ENCODE measurements at regions not wholly inside any gene's neighbourhood (a gene's known extent, or its start where the extent isn't known, plus 50 kb on each side); places are given as distances from the start of the nearest gene placed in this dataset.
A peak's percentile ranks its signal among the peaks of the same experiment; 100 is the strongest.
"Not testable (repeated sequence)": the region's sequence is repeated elsewhere in the genome, so short reads cannot be mapped to it uniquely, and the experiment has no call there.

DNA sequence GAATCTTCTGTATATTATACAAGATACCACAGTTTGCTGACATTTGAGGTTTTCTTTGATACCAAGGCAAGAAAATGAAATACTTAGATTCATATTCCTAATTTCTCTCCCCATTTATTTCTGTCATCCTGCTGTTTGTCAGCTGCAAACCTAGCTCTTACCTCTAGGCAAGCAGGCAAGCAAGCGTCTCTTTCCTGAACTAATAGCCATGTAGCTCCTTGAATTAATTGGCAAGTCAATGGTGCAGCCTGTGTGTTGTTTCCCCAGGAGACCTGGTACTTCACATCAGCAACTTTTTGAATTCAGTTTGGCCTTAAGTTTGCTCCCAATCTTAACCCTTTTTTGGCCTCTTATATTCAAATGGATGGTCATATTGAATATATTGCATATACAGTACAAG, 573.6 kb upstream of the ARRDC3 start:
- FAIRE-seq = no peak

DNA sequence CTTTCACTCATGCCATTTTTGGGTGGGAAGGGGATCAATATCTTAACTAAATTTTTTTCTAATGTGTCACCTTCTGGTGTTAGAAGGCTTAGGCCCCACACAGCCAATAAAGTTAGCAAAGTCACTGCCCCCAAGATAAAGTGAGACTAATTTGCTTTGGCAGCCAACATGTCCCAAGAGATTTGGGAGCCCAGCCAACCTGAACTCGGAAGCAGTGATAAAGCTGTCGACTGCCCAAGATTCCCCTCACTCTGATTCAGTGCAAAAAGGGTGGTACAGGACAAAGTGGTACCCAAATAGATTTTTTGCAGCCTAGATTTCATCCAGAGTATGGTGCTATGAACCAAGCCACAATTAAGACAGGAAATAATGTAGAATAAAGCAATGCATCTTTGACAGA, 572.5 kb upstream of the ARRDC3 start:
- no peak for FAIRE-seq

DNA sequence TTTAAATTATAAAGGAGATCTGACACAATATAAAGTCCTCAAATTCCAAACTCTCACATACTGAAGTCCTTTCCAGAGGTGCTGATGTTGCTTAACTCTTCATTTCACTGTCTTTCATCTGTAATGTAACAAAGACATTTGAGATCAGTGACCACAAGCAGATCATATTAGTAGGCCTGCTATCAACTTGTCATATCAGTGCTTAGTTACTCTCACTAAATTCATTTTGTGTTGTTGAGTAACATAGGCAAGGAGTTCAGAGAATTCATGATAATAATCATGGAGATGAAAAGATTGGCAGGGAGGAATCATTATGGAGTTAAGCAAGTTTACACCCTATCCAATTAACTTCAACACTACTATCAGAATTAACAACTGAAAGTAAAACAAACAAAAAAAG, 571.0 kb upstream of the ARRDC3 start:
- no peak for FAIRE-seq

DNA sequence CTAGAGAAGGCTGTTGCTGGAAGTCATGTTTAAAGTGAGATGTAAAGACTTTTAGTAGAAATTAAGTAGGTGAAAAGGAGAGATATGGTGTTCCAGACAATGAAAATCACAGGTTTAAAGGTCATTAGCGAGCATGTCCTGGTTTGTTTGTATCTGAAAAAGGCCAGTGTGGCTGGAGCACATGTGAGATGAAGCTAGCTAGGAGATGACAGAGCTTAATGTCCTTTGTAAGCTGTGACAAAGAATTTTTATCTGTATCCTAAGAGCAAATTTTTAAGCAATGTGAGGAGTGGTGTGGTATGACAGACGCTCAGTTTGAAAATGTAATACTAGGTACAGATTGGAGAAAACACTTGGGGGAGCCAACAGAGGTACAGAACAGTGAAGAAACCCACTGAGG, 567.2 kb upstream of the ARRDC3 start:
- FAIRE-seq = no peak

DNA sequence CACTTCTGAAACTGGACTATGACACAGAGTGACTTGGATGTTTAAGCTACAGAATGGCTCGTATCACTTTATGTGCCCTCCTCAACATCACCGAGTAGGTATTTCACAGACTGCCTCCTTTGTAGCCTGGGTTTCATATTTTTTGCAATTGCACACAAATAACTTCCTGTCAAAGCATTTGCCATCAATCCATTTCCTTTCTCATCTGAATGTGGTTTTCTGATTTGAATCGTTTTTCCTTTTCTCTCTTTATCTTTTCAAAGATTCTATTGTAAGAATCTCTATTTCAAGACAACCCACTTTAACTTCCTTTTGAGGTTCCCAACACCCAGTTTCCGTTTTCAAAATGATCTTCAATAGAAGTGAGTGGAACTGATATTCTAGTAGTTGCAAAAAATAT, 563.8 kb upstream of the ARRDC3 start:
- no peak for FAIRE-seq

DNA sequence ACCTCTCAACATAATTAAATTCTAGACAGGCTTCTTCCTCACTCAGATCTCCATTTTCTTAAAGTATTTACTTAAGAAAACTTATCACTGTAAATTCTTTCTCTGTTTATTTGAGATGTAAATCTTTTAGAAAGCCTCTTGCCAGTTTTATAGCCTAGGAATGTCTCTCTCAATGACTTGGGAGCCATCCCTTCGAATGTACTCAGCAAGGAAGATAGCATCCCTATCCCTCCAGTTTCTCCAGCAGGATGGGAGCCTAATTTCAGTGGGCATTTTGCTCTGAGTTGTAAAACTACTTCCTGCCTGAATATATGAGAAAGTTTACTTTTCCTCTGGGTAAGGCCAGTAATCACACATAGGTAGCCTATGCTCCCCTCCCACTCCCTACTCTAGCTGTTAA, 558.5 kb upstream of the ARRDC3 start:
- no peak for FAIRE-seq

DNA sequence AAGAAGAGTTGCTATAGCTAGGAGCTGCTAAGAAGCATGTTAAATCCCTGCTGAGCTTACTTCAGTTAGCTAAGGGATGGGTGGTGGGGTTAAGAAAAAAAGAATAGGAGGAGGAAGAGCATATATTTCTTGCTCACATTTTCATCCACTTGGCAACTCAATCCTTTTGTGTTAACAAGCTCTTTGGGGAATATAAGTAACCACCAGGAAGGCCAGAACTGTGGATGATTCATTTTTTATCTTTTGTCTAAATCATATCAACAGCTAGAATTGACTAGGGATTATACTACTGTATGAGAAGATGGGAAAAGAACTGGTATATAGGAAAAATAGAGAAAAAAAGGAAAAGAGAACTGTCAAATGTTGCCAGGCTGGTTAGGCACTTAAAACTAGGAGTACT, 555.3 kb upstream of the ARRDC3 start:
- no peak for FAIRE-seq

DNA sequence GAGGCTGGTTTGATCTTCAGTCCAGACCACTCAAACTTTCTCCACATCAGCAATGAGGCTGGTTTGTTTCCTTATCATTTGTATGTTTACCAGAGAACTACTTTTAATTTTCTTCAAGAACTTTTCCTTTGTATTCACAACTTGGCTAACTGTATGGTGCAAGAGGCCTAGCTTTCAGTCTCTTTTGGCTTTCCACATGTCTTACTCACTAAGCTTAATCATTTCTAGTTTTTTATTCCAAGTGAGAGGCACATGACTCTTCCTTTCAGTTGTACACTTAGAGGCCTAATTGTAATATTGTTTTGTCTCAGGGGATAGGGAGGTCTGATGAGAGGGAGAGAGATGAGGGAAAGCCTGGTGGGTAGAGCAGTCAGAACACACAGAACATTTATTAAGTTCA, 554.0 kb upstream of the ARRDC3 start:
- no peak for FAIRE-seq

DNA sequence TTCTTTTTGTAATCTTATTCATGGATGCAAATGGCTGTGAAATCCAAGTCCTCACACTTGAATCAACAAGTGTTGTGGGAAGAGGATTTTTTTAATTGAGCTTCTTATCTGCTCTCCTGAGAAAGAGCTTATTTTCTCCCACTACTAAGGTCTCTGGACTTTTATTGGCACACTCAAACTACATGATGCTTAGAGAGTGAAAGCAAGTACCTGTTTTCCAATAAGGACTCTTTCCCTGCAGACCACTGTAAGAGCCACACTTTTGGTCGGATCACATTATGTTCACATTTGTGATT, 546.4 kb upstream of the ARRDC3 start:
- no peak for FAIRE-seq

DNA sequence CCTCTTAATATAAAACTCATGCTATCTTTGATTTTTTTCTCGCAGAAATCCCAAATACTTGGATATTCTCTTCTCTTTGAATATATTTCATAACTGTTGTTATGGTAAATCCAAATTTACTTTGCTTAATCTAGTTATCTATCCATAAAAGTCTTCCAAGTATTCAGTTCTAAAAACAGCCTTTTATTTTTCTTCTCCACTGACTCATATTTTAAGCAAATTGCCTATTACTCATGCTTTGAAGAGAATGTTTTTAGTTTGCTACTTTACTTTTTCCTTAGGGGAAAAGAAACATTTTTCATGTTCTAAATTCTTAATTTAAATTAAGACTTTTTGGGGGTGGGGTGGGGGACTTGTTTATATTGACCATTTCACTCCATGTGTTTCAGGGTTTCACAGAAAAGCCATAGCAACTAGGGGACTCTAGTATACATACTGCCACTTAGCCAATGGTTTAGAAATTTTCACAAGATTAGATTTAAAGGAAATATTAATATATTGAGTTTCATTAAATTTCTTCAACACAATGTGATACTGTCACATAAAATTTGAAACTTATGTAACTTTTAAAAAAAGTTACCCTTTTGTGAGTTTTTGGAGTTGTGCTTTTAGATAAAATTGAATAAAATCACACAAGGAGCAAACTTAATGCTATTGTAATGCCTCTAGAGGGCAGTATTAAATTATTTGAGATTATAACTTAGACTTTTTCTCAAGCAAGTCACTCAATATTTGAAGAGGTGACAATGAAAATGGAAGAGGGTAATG, 545.8 kb upstream of the ARRDC3 start:
- peak; percentile 99 for FAIRE-seq

DNA sequence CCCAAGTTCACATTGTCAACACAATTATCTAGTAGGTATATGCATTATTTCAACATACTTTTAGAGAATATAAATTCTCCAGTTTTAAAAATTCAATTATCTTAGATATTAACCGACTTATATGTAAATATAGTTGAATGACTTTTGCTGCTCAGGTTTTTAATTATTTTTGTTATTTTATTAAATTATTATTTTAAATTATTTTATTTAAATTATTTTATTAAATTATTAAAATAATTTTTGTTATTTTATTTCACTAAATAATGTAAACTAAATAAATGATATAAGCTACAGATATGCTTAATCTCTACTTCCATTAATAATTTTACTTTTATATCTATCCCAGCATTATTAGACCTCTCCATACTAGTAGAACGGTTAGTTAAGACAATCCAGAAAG, 544.3 kb upstream of the ARRDC3 start:
- peak; percentile 97 for FAIRE-seq

DNA sequence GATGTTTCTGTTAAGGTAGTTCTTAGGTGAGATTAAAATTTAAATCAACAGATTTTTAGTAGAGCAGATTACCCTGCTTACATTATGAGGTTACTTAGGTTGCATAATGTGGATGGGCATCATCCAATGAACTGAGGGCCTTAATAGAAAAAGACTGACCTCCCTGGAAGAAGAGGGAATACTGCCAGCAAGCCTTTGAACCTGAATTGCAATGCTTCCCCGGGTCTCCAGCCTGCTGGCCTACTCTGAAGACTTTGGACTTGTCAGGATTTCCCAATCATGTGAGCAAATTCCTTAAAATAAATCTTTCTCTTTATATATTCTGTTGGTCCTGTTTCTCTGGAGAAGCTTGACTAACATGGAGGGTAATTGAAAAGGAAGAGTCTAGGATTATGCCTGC, 542.1 kb upstream of the ARRDC3 start:
- FAIRE-seq = no peak

DNA sequence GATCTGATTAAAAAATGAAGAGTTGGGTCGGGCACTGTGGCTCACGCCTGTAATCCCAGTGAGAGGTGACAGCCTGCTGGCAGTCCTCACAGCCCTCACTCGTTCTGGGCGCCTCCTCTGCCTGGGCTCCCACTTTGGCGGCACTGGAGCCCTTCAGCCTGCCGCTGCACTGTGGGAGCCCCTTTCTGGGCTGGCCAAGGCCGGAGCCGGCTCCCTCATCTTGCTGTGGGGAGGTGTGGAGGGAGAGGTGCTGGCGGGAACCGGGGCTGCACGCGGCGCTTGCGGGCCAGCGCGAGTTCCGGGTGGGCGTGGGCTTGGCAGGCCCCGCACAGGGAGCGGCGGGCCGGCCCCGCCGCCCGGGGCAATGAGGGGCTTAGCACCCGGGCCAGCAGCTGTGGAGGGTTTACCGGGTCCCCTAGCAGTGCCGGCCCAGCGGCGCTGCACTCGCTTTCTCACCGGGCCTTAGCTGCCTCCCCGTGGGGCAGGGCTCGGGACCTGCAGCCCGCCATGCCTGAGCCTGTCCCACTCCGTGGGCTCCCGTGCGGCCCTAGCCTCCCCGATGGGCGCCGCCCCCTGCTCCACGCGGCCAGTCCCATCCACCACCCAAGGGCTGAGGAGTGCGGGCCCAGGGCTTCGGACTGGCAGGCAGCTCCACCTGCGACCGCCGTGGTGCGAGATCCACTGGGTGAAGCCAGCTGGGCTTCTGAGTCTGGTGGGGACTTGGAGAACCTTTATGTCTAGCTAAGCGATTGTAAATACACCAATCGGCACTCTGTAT, 534.1 kb upstream of the ARRDC3 start:
- not testable (repeated sequence) for FAIRE-seq

DNA sequence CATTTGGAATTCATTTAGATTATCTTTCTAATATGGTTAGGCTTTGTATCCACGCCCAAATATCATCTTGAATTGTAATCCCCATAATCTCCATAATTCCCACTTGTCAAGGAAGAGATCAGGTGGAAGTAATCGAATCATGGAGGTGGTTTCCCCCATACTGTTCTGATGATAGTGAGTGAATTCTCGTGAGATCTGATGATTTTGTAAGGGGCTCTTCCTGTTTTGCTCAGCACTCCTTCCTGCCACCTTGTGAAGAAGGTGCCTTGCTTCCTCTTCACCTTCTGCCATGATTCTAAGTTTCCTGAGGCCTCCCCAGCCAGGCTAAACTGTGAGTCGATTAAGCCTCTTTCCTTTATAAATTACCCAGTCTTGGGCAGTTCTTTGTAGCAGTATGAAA, 527.5 kb upstream of the ARRDC3 start:
- FAIRE-seq = no peak

DNA sequence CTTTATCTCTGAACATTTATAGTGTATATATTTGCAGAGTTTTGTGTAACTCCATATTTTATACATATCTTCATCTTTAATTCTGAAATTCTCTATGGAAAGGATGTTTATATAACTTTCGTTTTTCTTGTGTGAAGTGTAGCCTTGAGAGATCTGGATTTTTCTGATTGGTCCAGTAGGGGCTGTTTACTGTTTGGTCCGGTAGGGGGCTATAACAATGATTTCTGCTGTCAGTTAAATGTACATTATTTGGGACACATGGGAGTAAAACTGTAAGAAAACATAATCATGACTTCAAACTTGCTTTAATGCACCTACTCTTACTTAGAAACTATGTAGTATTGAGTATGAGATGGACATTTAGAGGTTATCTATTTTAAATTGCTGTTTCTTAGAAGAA, 527.1 kb upstream of the ARRDC3 start:
- no peak for FAIRE-seq

DNA sequence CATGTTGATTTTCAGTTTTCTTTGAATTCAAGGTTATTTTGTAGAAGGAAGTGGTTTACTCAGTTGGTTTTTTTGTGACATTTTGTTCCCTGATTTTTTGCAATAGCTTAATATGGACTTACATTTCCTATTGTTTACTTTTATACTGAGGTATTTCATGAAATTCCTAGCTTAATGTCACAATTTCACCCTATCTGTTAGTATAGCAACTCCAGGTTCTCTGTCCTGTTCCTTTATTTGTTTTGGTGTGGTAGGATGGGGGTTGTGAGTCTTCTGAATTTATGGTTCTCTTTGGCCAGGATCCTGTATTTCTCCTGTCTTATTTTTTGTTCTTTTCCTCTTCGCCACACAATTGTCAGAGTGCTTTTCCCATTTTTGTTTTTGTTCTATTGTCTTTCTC, 523.4 kb upstream of the ARRDC3 start:
- FAIRE-seq = no peak

DNA sequence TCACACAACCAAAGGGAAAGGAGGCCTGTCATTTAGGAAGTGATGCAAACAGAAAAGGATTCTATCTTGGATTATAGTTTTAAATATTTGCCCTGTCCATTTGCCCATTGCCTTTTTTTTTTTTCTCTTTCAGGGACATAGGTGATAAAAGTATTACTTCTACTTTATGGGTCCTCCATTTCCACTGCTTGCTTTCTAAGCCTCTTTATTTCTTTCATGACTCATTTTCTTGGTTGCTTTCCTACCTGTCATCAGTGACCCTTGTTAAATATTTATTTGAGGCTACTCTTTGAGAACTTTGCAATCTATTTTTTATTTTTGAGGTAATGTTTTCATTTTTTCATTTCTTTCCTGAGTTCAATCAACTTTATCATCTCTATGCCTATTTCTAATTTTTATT, 522.9 kb upstream of the ARRDC3 start:
- no peak for FAIRE-seq

DNA sequence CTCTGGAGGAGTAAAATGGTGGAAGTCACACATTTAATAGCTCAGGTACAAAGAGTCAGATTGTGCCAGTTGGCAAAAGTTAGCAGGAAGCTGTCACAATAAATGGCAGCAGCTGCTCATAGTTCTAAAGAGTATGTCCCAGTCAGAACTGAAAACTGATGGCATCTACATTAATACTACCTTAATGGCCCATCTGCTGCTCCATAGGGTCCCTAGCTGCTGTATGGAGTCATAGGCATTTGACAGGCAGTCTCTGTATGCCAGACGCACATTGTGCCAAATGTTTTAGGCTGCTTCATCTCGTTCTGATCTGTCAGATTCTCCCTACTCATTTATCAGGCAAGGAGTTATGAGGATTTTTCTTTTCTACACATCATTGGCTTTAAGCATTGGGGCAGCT, 515.8 kb upstream of the ARRDC3 start:
- FAIRE-seq = no peak

DNA sequence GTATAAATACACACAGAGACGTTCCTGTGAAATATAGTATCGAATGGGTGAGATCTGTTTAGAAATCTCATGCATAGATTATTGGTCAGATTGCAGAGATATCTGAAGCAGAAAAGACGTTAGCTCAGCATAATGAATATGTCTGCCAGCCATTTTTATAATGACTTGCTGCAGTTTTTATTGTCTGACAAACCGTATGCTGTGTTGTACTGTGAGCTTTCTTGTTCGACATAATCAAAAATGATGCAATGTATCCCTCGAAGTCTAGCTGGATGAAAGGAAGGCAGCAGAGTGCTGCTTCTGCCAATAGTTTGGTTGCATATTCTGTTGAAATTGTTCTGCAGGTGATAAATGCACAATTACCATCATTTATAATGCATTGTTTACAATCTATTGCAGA, 514.9 kb upstream of the ARRDC3 start:
- no peak for FAIRE-seq

DNA sequence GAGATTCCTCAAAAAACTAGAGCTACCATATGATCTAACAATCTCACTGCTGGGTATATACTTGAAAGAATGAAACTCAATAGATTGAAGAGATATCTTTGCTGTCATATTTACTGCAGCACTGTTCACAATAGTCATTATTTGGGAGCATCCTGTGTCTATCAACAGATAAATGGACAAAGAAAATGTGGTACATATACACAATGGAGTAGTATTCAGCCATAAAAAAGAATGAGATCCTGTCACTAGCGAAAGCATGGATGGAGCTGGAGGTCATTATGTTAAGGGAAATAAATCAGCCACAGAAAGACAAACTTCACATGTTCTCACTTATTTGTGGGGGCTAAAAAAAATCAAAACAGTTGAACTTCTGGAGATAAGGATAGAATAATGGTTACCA, 505.7 kb upstream of the ARRDC3 start:
- FAIRE-seq = no peak

DNA sequence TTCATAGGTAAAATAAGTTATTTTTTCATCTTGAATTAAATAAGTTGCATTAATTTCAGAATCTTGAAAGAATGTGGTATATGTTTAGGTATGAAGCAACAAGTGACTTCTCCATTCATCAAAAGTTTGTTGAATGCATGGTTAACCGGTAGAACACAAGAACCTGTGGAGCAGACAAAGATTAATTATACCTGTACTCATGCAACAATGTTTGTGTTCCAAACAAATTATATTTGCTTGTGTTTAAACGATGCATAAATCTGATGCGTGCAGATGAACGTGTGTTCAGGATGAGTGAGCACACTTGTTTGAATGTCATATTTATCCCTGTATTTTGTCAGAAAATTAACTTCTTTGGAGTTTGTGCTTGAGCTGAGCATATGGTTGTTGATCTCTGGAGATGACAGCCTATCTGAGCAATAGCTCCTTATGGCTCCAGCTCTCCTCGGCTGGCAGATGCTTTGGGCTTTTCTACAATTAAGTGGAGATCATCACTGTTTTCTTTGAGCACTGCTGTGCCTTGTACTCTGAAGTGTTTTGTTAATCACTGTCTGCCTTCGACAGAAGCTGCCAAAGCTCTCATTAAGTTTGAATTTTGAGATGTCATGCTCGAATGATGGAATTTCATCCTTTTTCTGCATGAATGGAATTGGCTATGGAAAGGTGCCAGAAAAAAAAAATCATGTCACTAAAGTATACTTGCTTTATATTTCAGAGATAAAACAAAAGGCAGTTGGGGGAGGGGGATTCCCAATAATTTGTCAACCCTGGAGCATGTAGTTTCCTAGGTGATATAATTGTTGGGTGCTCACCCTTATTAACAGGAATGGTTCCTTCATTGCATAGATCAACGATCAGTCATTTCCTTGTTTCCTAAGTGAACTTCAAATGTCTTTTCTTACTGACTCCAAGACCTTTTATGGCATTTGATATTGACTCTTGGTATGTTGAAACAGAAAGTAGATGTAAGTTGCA, 502.5 kb upstream of the ARRDC3 start:
- FAIRE-seq = no peak

DNA sequence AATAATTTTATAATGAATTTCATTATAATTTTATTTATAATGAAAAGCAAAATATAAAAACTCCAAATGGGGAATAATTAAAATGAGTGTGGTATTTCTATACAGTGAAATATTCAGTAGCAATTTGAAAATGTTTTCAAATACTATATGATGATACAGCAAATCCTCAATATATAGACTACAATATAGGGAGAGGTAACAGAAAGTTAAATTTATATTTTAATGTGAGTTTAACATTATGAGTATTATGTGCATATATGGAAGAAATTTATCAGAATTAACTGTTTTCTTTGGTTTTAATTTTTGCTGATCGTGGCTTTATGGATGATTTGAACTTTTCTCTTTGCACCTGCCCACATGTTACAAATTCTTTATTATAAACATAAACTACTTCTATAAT, 500.9 kb upstream of the ARRDC3 start:
- FAIRE-seq = no peak

DNA sequence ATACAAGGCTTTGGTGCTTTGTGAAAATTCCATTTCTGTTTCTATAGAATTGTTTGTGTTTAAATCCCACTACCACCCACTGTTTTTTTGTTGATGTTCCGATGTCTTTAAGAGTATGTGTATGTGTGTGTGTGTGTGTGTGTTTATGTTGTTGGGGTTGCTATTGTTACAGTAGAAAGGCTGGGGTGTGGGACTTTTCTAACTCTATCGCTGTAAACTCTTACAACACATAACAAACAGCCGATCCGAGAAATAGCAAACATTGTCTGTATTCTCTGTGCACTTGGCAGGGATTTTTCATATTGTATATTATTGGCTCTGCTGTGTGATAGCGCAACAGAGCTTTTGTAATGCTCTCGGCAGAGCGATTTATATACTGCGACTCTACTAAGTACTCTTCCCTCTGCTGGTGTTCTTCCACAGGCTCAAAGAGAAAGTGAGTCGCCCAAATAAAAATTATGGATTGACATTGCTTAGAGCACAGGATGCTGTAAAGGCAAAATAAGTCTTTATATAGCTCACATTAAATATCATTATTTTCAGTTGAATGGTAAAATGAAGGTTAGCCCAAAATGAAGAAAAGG, 492.2 kb upstream of the ARRDC3 start:
- FAIRE-seq = no peak
